Neuron (in vitro differentiated cells): ENCODE measurements at regions not wholly inside any gene's neighbourhood (a gene's known extent, or its start where the extent isn't known, plus 50 kb on each side); places are given as distances from the start of the nearest gene placed in this dataset.

Experiments used
- H2AFZ ChIP-seq: one replicate; pipeline ENCODE4 v1.6.1; 2013; ENCODE audit warnings: low read depth, mild to moderate bottlenecking, inconsistent platforms, low read length, moderate library complexity
- H3K27me3 ChIP-seq: one replicate; pipeline ENCODE4 v1.6.1; 2013; ENCODE audit warnings: low read length; ENCODE audit not compliant: insufficient read depth
- H3K36me3 ChIP-seq: one replicate; pipeline ENCODE4 v1.6.1; 2013; ENCODE audit warnings: low read length; ENCODE audit not compliant: insufficient read depth
- H3K4me1 ChIP-seq: one replicate; pipeline ENCODE4 v1.6.1; 2013; ENCODE audit warnings: low read length; ENCODE audit not compliant: insufficient read depth
- H3K4me3 ChIP-seq: 2 replicates; pipeline ENCODE4 v1.5.1; 2013; ENCODE audit warnings: mild to moderate bottlenecking, low read length, moderate library complexity
- H3K9me3 ChIP-seq: one replicate; pipeline ENCODE4 v1.6.1; 2013; ENCODE audit warnings: low read length

- no peak overlapping the region for H2AFZ ChIP-seq
Measured at GRCh38 chr6:170045563-170045960, 245.3 kb downstream of the DLL1 start.

GRCh38 chr6:170044836-170045562 is 245.9 kb downstream of the DLL1 start:
- H3K4me1 ChIP-seq, result no peaks in the 10 kb centered on the region
- H3K27me3 ChIP-seq, result peaks cover 4% of the 10 kb centered on the region
- H3K9me3 ChIP-seq, result no peaks in the 10 kb centered on the region
- H3K36me3 ChIP-seq, result no peaks in the 10 kb centered on the region
- H2AFZ ChIP-seq, result no peak overlapping the region
- no peak overlapping the region for H3K4me3 ChIP-seq

More at GRCh38 chr6:170045563-170045960, 245.3 kb downstream of the DLL1 start:
- H3K36me3 ChIP-seq, result no peaks in the 10 kb centered on the region
- no peaks in the 10 kb centered on the region for H3K9me3 ChIP-seq
- peaks cover 4% of the 10 kb centered on the region for H3K27me3 ChIP-seq
- no peaks in the 10 kb centered on the region for H3K4me1 ChIP-seq
- no peak overlapping the region for H3K4me3 ChIP-seq

GRCh38 chr6:170043881-170044790 is 246.7 kb downstream of the DLL1 start:
- H3K27me3 ChIP-seq, result peaks cover 4% of the 10 kb centered on the region
- no peak overlapping the region for H2AFZ ChIP-seq
- H3K4me1 ChIP-seq, result no peaks in the 10 kb centered on the region
- H3K36me3 ChIP-seq, result no peaks in the 10 kb centered on the region
- no peaks in the 10 kb centered on the region for H3K9me3 ChIP-seq
- H3K4me3 ChIP-seq, result no peak overlapping the region

DNA sequence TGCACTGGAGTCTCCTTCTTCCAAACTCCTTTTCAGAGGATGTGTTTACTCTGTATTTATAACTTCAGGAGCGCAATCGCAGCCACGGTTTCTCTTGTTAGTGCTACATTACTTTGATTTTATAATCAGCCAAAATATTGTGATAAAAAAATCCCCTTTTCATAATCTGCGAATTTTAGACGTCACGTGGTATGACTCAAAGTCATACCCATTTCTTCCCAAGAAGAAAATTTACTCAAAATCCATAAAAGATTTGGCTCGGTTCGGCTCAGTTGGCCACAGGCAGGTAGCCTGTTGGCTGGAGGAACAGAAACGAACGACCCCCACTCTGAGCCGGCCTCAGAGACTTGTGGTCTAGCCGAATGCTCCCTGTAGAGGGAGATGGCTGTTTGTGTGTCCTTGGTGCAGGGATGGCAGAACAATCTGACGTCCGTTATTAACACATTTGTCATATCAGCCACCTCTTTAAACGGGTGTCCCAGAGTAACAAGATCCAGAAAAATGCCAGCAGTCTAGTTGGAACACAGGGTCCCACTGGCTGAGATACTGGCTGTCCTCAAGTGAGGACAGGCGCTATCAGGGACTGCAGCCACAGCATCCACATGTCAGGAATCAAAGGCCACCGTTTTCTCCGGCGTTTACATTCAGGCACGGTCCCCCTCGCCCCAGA is 247.6 kb downstream of the DLL1 start:
- Histone ChIP-seq H3K36me3 (no peaks in the 10 kb centered on the region), H3K4me3 (no peak overlapping the region), H3K4me1 (no peaks in the 10 kb centered on the region), H3K9me3 (no peaks in the 10 kb centered on the region), H3K27me3 (peaks cover 6% of the 10 kb centered on the region), H2AFZ (no peak overlapping the region)

DNA sequence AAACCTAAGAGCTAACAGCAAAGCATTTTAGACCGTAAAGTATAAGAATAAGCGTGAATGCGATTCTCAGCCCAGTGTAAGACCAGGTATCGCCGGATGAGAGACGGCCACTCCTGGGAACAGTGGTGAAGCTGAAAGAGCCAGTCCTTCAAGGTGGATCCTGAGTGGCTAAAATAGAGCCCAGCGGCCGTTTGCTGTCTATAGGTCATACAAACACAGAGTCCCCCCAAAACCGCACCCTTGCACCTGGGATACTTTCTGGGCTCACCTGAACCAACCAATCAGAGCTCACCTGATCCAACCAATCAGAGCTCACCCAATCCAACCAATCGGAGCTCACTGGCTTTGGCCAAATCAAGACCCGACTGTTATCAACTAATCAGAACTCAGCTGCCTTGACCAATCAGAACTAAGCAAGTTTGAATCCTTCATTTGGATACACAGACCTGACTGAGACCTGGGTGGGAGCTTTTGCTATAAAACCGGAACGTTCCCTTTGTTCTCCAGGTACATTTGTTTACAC is 248.2 kb downstream of the DLL1 start:
- no peaks in the 10 kb centered on the region for H3K4me1 ChIP-seq
- no peaks in the 10 kb centered on the region for H3K36me3 ChIP-seq
- H2AFZ ChIP-seq, result no peak overlapping the region
- H3K4me3 ChIP-seq, result no peak overlapping the region
- H3K9me3 ChIP-seq, result no peaks in the 10 kb centered on the region
- peaks cover 6% of the 10 kb centered on the region for H3K27me3 ChIP-seq

DNA sequence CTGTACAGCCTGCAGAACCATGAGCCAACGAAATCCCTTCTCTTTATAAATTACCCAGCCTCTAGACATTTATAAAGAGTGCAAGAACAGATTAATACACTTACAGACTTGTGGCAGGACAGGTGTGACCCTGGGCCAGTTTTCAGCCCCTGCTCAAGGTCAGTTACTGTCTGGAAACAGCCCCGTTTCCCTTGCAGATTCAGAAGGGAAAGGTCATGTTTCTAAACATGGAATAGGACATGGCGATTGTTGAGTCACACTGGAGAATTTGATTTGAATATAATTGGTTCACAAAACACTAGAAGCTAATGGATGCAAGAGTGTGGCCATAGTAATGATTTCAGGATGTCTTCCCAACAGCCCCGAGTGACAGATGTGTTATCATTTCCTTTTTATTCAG is 248.8 kb downstream of the DLL1 start:
- H3K4me1 ChIP-seq, result no peaks in the 10 kb centered on the region
- peaks cover 6% of the 10 kb centered on the region for H3K27me3 ChIP-seq
- no peaks in the 10 kb centered on the region for H3K36me3 ChIP-seq
- peaks cover under 1% of the 10 kb centered on the region for H3K9me3 ChIP-seq
- H2AFZ ChIP-seq, result no peak overlapping the region
- H3K4me3 ChIP-seq, result no peak overlapping the region

DNA sequence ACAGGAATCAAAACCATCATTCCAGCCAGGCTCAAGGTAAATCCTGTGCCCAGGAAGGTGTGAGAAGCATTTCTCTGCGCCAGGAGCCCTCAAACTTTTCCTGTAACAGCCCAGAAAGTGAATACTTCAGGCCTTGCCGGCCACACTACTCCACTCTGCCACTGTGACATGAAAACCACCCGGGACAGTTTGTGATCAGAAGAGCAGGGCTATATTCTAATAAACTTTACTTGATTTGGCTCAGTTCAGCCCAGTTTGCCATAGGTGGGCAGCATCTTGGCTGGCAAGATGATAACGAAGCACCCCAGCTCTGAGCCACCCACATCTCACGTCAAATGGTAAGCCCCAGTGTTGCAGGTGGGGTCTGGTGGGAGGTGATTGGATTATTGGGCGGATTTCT is 249.4 kb downstream of the DLL1 start:
- H3K9me3 ChIP-seq, result peaks cover 2% of the 10 kb centered on the region
- H3K4me1 ChIP-seq, result no peaks in the 10 kb centered on the region
- H3K27me3 ChIP-seq, result peaks cover 6% of the 10 kb centered on the region
- H2AFZ ChIP-seq, result no peak overlapping the region
- H3K4me3 ChIP-seq, result no peak overlapping the region
- no peaks in the 10 kb centered on the region for H3K36me3 ChIP-seq

- Histone ChIP-seq H3K4me1 (no peaks in the 10 kb centered on the region), H3K4me3 (no peak overlapping the region), H2AFZ (no peak overlapping the region), H3K27me3 (peaks cover 6% of the 10 kb centered on the region), H3K9me3 (peaks cover 2% of the 10 kb centered on the region), H3K36me3 (no peaks in the 10 kb centered on the region)
Measured at GRCh38 chr6:170040906-170041305, 250.0 kb downstream of the DLL1 start.

DNA sequence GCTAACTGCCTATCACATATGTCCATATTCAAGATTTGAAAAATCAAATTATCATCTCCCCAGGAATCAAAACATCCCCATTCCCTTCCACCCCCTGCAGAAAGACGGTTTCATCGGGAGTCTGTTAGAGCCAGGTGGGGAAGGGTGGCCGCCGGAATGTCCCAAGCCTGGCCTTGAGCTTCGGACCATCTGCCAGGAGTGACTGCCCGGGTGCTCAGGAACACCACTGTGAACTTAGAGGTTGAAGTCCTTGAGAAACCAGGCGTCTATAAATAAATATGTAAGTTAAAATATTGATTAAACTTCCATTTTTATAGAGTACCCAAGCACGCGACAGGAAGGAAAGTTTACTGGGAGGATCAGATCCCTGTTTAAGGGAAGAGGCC is 250.8 kb downstream of the DLL1 start:
- Histone ChIP-seq H2AFZ (no peak overlapping the region), H3K27me3 (peaks cover 6% of the 10 kb centered on the region), H3K9me3 (peaks cover 2% of the 10 kb centered on the region), H3K4me3 (no peak overlapping the region), H3K36me3 (no peaks in the 10 kb centered on the region), H3K4me1 (no peaks in the 10 kb centered on the region)

DNA sequence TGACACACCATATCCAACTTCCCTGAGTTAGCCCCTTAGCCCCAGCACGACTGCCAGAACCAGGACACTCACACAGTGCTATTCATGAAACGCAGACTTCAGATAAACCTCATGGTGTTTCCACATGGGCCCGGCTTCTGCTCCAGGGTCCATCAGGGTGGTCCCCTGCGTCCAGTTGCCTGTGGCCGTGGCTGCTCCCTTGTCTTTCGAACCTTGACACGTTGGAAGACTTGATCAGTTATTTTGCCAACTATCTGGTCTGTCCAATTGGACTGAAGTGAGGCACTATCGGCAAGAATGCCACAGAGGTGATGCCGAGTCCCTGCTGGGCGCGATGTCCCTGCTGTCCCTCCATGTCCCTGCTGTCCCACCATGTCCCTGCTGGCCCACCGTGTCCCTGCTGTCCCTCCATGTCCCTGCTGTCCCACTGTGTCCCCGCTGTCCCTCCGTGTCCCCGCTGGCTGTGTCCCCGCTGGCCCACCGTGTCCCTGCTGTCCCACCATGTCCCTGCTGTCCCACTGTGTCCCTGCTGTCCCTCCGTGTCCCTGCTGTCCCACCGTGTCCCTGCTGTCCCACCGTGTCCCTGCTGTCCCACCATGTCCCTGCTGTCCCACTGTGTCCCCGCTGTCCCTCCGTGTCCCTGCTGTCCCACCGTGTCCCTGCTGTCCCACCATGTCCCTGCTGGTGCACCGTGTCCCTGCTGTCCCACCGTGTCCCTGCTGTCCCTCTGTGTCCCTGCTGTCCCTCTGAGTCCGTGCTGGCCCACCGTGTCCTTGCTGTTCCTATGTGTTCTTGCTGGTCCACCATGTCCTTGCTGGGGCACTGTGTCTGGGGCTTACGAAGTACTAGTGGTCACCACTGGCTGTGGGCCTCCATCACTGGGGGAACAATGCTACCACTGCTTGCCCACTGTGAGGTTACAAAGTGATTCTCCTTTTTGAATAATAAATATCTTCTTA is 251.4 kb downstream of the DLL1 start:
- Histone ChIP-seq H3K4me1 (no peaks in the 10 kb centered on the region), H3K27me3 (peaks cover 6% of the 10 kb centered on the region), H2AFZ (no peak overlapping the region), H3K36me3 (no peaks in the 10 kb centered on the region), H3K9me3 (peaks cover 2% of the 10 kb centered on the region), H3K4me3 (no peak overlapping the region)

DNA sequence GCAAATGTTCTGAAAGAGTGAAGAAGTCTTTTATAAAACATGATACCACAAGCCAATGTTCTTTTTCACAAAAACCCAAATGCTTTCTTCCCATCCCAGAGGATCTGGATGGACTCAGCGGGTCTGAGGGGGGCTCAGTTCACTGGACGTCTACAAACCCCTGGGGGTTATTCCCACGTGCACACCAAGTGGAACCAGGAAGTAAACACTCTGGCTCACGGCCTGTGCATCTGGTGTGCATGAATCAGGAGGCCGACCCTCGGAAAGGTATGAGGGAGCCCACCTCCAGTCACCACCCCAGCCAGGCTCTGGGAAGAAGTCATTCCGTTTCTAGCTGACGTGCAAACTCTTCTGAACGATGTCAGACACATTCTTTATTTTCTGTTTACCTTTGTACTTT is 252.2 kb downstream of the DLL1 start:
- peaks cover 10% of the 10 kb centered on the region for H3K27me3 ChIP-seq
- H3K9me3 ChIP-seq, result peaks cover 2% of the 10 kb centered on the region
- H3K36me3 ChIP-seq, result no peaks in the 10 kb centered on the region
- H3K4me1 ChIP-seq, result no peaks in the 10 kb centered on the region
- H3K4me3 ChIP-seq, result no peak overlapping the region
- no peak overlapping the region for H2AFZ ChIP-seq

GRCh38 chr6:170038251-170038650 is 252.6 kb downstream of the DLL1 start:
- H3K9me3 ChIP-seq, result peaks cover 2% of the 10 kb centered on the region
- H3K36me3 ChIP-seq, result no peaks in the 10 kb centered on the region
- H3K4me3 ChIP-seq, result no peak overlapping the region
- H3K27me3 ChIP-seq, result peaks cover 10% of the 10 kb centered on the region
- no peak overlapping the region for H2AFZ ChIP-seq
- no peaks in the 10 kb centered on the region for H3K4me1 ChIP-seq
